HG03135 (cell line): ENCODE measurements at regions not wholly inside any gene's neighbourhood (a gene's known extent, or its start where the extent isn't known, plus 50 kb on each side); places are given as distances from the start of the nearest gene placed in this dataset.

Source experiments
- ATAC-seq: cut with Tn5 transposase; IDR thresholded peaks from one replicate; pipeline ENCODE4 v1.9.1; 2021; ENCODE audit warnings: mild to moderate bottlenecking, moderate library complexity; ENCODE audit not compliant: unreplicated experiment

- no peak for ATAC-seq
Measured at GRCh38 chr9:19513671-19514275, 105.0 kb downstream of the ACER2 start.

- no peak for ATAC-seq
Measured at GRCh38 chr9:19512103-19512832, 103.5 kb downstream of the ACER2 start.

GRCh38 chr9:19511694-19512093 lies 102.9 kb downstream of the ACER2 start:
- no peak for ATAC-seq

GRCh38 chr9:19510907-19511306 lies 102.1 kb downstream of the ACER2 start:
- ATAC-seq, result no peak
